GM23248 (cell line): ENCODE measurements at regions not wholly inside any gene's neighbourhood (a gene's known extent, or its start where the extent isn't known, plus 50 kb on each side); places are given as distances from the start of the nearest gene placed in this dataset.

Experiments
- DNase-seq: peaks from one replicate; pipeline ENCODE4 v3.0.0-alpha.2; 2015
- H2AFZ ChIP-seq: fragments of 200-600 bp; sonication (generic); 2 replicates; pipeline ENCODE4 v1.6.1; 2016; ENCODE audit warnings: antibody characterized with exemption
- H3F3A ChIP-seq: fragments of 200-600 bp; sonication (generic); 2 replicates; pipeline ENCODE4 v1.6.1; 2016; ENCODE audit warnings: mild to moderate bottlenecking, antibody characterized with exemption, mixed run types; ENCODE audit not compliant: insufficient read depth
- H3K27ac ChIP-seq: fragments of 200-600 bp; sonication (generic); 2 replicates; pipeline ENCODE4 v1.5.1; 2016; ENCODE audit warnings: mild to moderate bottlenecking
- H3K27me3 ChIP-seq: fragments of 200-600 bp; sonication (generic); replicated peaks from 2 replicates; pipeline ENCODE4 v1.6.1; 2016; ENCODE audit warnings: mild to moderate bottlenecking; ENCODE audit not compliant: insufficient read depth
- H3K36me3 ChIP-seq: fragments of 200-600 bp; sonication (generic); 2 replicates; pipeline ENCODE4 v1.6.1; 2016; ENCODE audit warnings: low read depth, mild to moderate bottlenecking
- H3K4me1 ChIP-seq: fragments of 200-600 bp; sonication (generic); 2 replicates; pipeline ENCODE4 v1.6.1; 2016; ENCODE audit warnings: mild to moderate bottlenecking; ENCODE audit not compliant: insufficient read depth
- H3K4me2 ChIP-seq: fragments of 200-600 bp; sonication (generic); one replicate; pipeline ENCODE4 v1.6.1; 2016; ENCODE audit warnings: mild to moderate bottlenecking; ENCODE audit not compliant: unreplicated experiment
- H3K4me3 ChIP-seq: fragments of 200-600 bp; sonication (generic); 2 replicates; pipeline ENCODE4 v1.5.1; 2016; ENCODE audit warnings: mild to moderate bottlenecking
- H3K79me2 ChIP-seq: fragments of 200-600 bp; sonication (generic); 2 replicates; pipeline ENCODE4 v1.6.1; 2016; ENCODE audit warnings: mild to moderate bottlenecking; ENCODE audit not compliant: insufficient read depth
- H3K9ac ChIP-seq: fragments of 200-600 bp; sonication (generic); 2 replicates; pipeline ENCODE4 v1.6.1; 2016; ENCODE audit warnings: mild to moderate bottlenecking
- H3K9me2 ChIP-seq: fragments of 200-600 bp; sonication (generic); 2 replicates; pipeline ENCODE4 v1.6.1; 2016; ENCODE audit warnings: mixed run types, mild to moderate bottlenecking, moderate library complexity; ENCODE audit not compliant: insufficient read depth
- H3K9me3 ChIP-seq: fragments of 200-600 bp; sonication (generic); one replicate; pipeline ENCODE4 v1.6.1; 2017; ENCODE audit warnings: low read depth
- H4K20me1 ChIP-seq: fragments of 200-600 bp; sonication (generic); 2 replicates; pipeline ENCODE4 v1.6.0; 2016; ENCODE audit not compliant: insufficient read depth
- EZH2 ChIP-seq: fragments of 200-600 bp; sonication (generic); IDR thresholded peaks from 2 replicates; pipeline ENCODE4 v1.6.1; 2018; ENCODE audit warnings: antibody characterized with exemption, mild to moderate bottlenecking; ENCODE audit not compliant: insufficient read depth, poor library complexity, severe bottlenecking
- EZH2phosphoT487 ChIP-seq: fragments of 200-600 bp; sonication (generic); IDR thresholded peaks from 2 replicates; pipeline ENCODE4 v1.6.1; 2018; ENCODE audit warnings: antibody characterized with exemption, moderate library complexity, mild to moderate bottlenecking, low read depth; ENCODE audit not compliant: insufficient read depth
- WGBS, 2 experiments: methylation state at CpG; one replicate each; pipeline ENCODE4 v1.1.6; 2015 to 2017; ENCODE audit warnings: low lambda C conversion rate in 2 of 2, low coverage in 1 of 2; ENCODE audit errors: missing lambda C conversion rate in 2 of 2; 5-methylcytosine and 5-hydroxymethylcytosine counted together
- in situ Hi-C: fragments of 300-500 bp; cut with MboI; formaldehyde crosslinking; loops from 2 replicates; pipeline ENCODE4 v1.15.0; 2020

GRCh38 chr5:39544941-39545340 lies 120.2 kb upstream of the DAB2 start:
- H3K4me1 ChIP-seq: peaks cover 31% of the 10 kb centered on the region
- 82 to 90% methylated on average over 3 of the region's 3 CpGs for WGBS, 2 experiments
- no peaks in the 10 kb centered on the region for H3K9me2 ChIP-seq
- H3F3A ChIP-seq: peaks cover 16% of the 10 kb centered on the region
- TF ChIP-seq EZH2phosphoT487: no peak
- TF ChIP-seq EZH2: no peak
- H2AFZ ChIP-seq: no peak overlapping the region
- no peak for DNase-seq
- no peak overlapping the region for H3K4me2 ChIP-seq
- in situ Hi-C loops: loop anchor here (10.0 kb wide), 1 partner anchor 130 kb away; no protein-coding TSS in a partner anchor
- H4K20me1 ChIP-seq: no peaks in the 10 kb centered on the region
- H3K36me3 ChIP-seq: no peaks in the 10 kb centered on the region
- peaks cover 19% of the 10 kb centered on the region for H3K79me2 ChIP-seq
- H3K9ac ChIP-seq: no peak overlapping the region
- no peaks in the 10 kb centered on the region for H3K9me3 ChIP-seq
- H3K27ac ChIP-seq: no peak overlapping the region
- no peak overlapping the region for H3K4me3 ChIP-seq
- H3K27me3 ChIP-seq: no peaks in the 10 kb centered on the region

- no peak for TF ChIP-seq EZH2phosphoT487
- no peak for TF ChIP-seq EZH2
- Histone ChIP-seq H2AFZ (peak overlapping the region; percentile 79), H3K9ac (peak overlapping the region; percentile 47), H3K4me3 (no peak overlapping the region; the same call in 1 of the 2 replicates), H3K27me3 (no peaks in the 10 kb centered on the region), H3K36me3 (no peaks in the 10 kb centered on the region), H3K9me3 (no peaks in the 10 kb centered on the region), H3F3A (peaks cover 16% of the 10 kb centered on the region), H3K27ac (peak overlapping the region; percentile 82), H3K4me1 (peaks cover 31% of the 10 kb centered on the region), H3K79me2 (peaks cover 19% of the 10 kb centered on the region), H4K20me1 (no peaks in the 10 kb centered on the region), H3K4me2 (peak overlapping the region; percentile 46), H3K9me2 (no peaks in the 10 kb centered on the region)
- WGBS, 2 experiments: 34 to 41% methylated on average over 3 of the region's 3 CpGs
- DNase-seq: peak; percentile 71
- in situ Hi-C loops: loop anchor here (10.0 kb wide), 1 partner anchor 129 kb away; no protein-coding TSS in a partner anchor
Measured at GRCh38 chr5:39543335-39543734, 118.6 kb upstream of the DAB2 start.

GRCh38 chr5:39542511-39543285 lies 117.9 kb upstream of the DAB2 start:
- DNase-seq: no peak
- in situ Hi-C loops: loop anchor here (10.0 kb wide), 1 partner anchor 128 kb away; no protein-coding TSS in a partner anchor
- Histone ChIP-seq H3K36me3 (no peaks in the 10 kb centered on the region), H3K4me2 (peak overlapping the region; percentile 46), H3F3A (peaks cover 16% of the 10 kb centered on the region), H3K27me3 (no peaks in the 10 kb centered on the region), H3K9me3 (no peaks in the 10 kb centered on the region), H3K79me2 (peaks cover 19% of the 10 kb centered on the region), H2AFZ (peak overlapping the region; percentile 79), H3K4me3 (no peak overlapping the region), H3K9me2 (no peaks in the 10 kb centered on the region), H3K9ac (peak overlapping the region; percentile 47), H3K4me1 (peaks cover 28% of the 10 kb centered on the region), H4K20me1 (no peaks in the 10 kb centered on the region), H3K27ac (peak overlapping the region; percentile 82)
- 92 to 98% methylated on average over 3 of the region's 3 CpGs for WGBS, 2 experiments
- no peak for TF ChIP-seq EZH2phosphoT487
- TF ChIP-seq EZH2: no peak

- Histone ChIP-seq H3K79me2 (peaks cover 13% of the 10 kb centered on the region), H3K4me1 (peaks cover 22% of the 10 kb centered on the region), H3K4me3 (no peak overlapping the region), H3K4me2 (no peak overlapping the region), H3K9me2 (no peaks in the 10 kb centered on the region), H3K9ac (no peak overlapping the region), H3K27ac (no peak overlapping the region), H3K9me3 (no peaks in the 10 kb centered on the region), H3K27me3 (no peaks in the 10 kb centered on the region), H2AFZ (no peak overlapping the region), H3F3A (peaks cover 16% of the 10 kb centered on the region), H3K36me3 (no peaks in the 10 kb centered on the region), H4K20me1 (no peaks in the 10 kb centered on the region)
- no peak for TF ChIP-seq EZH2phosphoT487
- TF ChIP-seq EZH2: no peak
- peak; percentile 31 for DNase-seq
- in situ Hi-C loops: loop anchor here (10.0 kb wide), 1 partner anchor 127 kb away; no protein-coding TSS in a partner anchor
- WGBS, 2 experiments: 76 to 85% methylated on average over 5 of the region's 5 CpGs
Measured at GRCh38 chr5:39541920-39542319, 117.1 kb upstream of the DAB2 start.
